Activated naive CD8-positive, alpha-beta T cell treated with anti-CD3 and anti-CD28 coated beads, Interleukin-2, amount 10 ng/mL, durations not matched to agents 7 days and 5 days (primary cell): ENCODE measurements at regions not wholly inside any gene's neighbourhood (a gene's known extent, or its start where the extent isn't known, plus 50 kb on each side); places are given as distances from the start of the nearest gene placed in this dataset.
"Not testable (repeated sequence)": the region's sequence is repeated elsewhere in the genome, so short reads cannot be mapped to it uniquely, and the experiment has no call there.

Experiments
- ATAC-seq: fragments of 150-1000 bp; cut with Tn5 transposase; one replicate; pipeline ENCODE4 v1.10.0; 2021; ENCODE audit warnings: low read depth, moderate library complexity
- POLR2A ChIA-PET: fragments of 350-600 bp; sonication (Branson Sonifier 250); formaldehyde crosslinking; loops from one replicate; lab custom pipeline; 2021; ENCODE audit warnings: antibody characterized with exemption; lab: Charles Lee
- DNase-seq: peaks from one replicate; pipeline ENCODE4 v3.0.0; 2021
- H3K27ac Mint-ChIP-seq: one replicate; pipeline ENCODE4 v1.8.0; 2022; ENCODE audit warnings: mild to moderate bottlenecking, mixed read lengths
- H3K27me3 Mint-ChIP-seq: one replicate; pipeline ENCODE4 v1.8.0; 2022; ENCODE audit warnings: mild to moderate bottlenecking, moderate library complexity, mixed read lengths
- H3K36me3 Mint-ChIP-seq: one replicate; pipeline ENCODE4 v1.8.0; 2021; ENCODE audit warnings: mild to moderate bottlenecking, mixed read lengths
- H3K4me1 Mint-ChIP-seq: one replicate; pipeline ENCODE4 v1.8.0; 2021; ENCODE audit warnings: mixed read lengths
- H3K4me3 Mint-ChIP-seq: one replicate; pipeline ENCODE4 v1.8.0; 2022; ENCODE audit warnings: mild to moderate bottlenecking, moderate library complexity, mixed read lengths
- H3K9me3 Mint-ChIP-seq: one replicate; pipeline ENCODE4 v1.8.0; 2021; ENCODE audit warnings: mixed read lengths

DNA sequence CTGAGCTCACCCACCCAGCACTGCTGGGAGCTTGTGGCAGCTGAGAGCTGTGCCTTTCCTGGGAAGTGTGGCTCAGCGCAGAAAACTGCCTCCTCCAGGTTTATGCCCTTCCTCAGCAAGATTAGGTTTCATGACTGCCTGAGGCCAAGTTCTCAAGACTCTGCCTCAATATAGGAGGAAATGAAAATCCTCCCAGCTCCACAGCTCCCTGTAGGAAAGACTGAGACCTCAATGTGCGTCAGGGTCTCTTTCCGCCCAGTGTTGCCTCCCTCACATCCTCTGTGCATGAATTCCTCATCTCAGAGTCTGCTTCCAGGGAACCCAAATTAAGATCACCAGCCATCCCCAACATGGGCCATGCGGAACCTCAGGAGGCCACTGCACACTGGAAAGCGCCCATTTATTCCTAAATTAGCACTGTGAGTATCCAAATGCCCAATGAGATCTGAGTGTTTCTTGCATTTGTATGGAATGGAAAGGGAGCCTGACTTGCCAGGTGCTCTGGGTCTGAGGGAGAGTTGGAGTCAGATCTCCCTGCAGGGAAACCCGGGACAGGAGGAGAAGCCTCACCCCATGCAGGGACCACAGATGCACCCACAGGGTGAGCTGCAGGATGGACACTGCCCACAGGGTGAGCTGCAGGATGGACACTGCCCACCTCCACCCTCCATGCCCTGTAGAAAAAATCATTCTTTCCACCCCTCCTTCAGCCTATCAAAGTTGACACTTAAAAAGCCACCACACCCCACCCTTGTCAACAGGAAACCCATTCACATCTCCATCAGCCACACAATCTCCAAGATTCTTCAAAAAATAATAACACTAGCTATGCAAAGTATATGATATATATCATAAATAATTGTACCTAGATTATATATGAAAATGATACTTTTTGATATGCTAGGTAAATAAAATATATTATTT is 97.4 kb upstream of the IGLL5 start:
- H3K9me3 Mint-ChIP-seq: no peaks in the 10 kb centered on the region
- peaks cover 1% of the 10 kb centered on the region for H3K4me1 Mint-ChIP-seq
- POLR2A ChIA-PET: no interaction called here
- no peak overlapping the region for H3K4me3 Mint-ChIP-seq
- no peaks in the 10 kb centered on the region for H3K36me3 Mint-ChIP-seq
- no peak overlapping the region for H3K27ac Mint-ChIP-seq
- H3K27me3 Mint-ChIP-seq: peaks cover 4% of the 10 kb centered on the region
- DNase-seq (no peak), ATAC-seq (no peak)

DNA sequence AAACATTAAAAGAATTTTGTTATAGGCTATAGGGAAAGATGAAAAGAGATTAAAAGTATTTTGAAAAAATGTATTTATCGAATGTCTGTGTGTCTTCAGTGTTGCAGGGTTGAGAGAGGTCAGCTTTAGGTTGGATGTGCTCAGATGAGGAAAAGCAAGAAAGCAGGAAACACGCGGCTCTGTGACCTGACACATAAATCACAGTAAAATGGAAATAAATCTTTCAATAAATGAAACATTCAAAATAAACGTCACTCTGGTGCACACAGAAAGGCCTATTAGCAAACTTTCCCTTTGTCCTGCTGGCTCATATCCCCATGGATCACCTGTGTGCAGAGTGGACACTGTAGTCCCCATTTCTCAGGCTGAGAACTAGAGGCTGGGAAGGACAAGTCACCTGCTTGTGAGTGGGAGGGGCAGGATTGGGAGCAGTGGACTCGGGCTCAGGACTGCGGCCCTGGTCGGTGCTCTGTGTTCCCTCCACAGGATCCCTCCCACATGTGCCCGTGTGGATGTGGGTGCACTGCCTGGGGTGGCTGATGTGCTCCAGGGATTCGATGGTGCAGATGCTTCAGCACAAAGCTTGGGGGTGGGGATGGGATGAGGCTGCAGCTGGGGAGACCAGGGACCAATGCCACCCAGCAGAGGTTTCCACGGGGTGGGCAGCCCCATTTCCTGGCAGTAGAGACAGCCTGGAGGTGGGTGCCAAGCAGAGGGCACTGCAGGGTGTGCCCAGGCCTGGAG is 96.0 kb upstream of the IGLL5 start:
- Mint-ChIP-seq H3K27me3 (peaks cover 4% of the 10 kb centered on the region), H3K9me3 (no peaks in the 10 kb centered on the region), H3K4me3 (no peak overlapping the region), H3K27ac (no peak overlapping the region), H3K36me3 (no peaks in the 10 kb centered on the region), H3K4me1 (peaks cover 1% of the 10 kb centered on the region)
- POLR2A ChIA-PET: no interaction called here
- no peak for DNase-seq
- no peak for ATAC-seq

DNA sequence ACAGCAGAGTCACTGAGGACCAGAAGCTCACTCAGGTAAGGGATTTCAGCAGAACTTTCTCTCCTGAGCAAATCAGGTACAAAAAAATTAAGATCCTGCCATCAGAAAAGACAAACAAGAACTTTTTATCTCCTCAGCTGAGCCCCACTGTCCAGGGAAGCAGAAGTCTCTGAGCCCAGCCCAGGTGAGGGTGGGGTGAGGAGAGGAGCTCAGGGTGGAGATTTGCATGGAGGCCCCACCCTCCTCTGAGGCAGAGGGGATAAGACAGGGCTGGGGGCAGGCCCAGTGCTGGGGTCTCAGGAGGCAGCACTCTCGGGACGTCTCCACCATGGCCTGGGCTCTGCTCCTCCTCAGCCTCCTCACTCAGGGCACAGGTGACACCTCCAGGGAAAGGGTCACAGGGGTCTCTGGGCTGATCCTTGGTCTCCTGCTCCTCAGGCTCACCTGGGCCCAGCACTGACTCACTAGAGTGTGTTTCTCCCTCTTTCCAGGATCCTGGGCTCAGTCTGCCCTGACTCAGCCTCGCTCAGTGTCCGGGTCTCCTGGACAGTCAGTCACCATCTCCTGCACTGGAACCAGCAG is 95.3 kb upstream of the IGLL5 start:
- H3K4me3 Mint-ChIP-seq, H3K4me1 Mint-ChIP-seq, H3K9me3 Mint-ChIP-seq, POLR2A ChIA-PET, DNase-seq, H3K27ac Mint-ChIP-seq, ATAC-seq, H3K27me3 Mint-ChIP-seq, H3K36me3 Mint-ChIP-seq: not testable (repeated sequence)

DNA sequence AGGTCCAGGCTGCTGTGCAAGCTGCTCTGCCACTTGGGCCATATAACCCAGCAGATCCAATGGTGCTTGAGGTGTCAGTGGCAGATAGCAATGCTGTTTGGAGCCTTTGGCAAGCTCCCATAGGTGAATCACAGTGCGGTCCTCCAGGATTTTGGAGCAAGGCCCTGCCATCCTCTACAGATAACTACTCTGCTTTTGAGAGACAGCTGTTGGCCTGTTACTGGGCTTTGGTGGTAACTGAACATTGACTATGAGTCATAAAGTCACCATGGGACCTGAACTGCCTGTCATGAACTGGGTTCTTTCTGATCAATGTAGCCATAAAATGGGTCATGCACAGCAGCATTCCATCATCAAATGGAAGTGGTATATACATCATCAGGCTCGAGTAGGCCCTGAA is 92.0 kb upstream of the IGLL5 start:
- DNase-seq, H3K9me3 Mint-ChIP-seq, H3K4me1 Mint-ChIP-seq, H3K4me3 Mint-ChIP-seq, POLR2A ChIA-PET, H3K27me3 Mint-ChIP-seq, H3K27ac Mint-ChIP-seq, ATAC-seq, H3K36me3 Mint-ChIP-seq: not testable (repeated sequence)

DNA sequence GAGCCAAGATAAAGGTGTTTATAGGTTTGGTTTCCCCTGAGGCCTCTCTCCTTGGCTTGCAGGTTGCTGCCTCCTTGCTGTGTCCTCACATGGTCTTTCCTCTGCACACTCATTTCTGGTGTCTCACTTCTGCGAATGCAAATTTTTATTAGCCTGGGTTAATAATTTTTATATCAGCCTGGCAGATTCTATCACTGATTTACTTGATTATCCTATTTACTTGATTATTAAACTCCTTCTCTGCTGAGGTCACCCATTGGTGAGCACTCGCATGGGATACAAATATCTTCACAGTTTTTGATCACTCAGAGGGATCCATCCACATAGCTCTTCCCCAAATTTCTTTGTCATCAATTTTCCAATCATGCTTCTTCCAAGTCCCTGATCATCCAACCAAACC is 90.9 kb upstream of the IGLL5 start:
- Mint-ChIP-seq H3K36me3 (no peaks in the 10 kb centered on the region), H3K4me1 (no peaks in the 10 kb centered on the region), H3K27ac (no peak overlapping the region), H3K9me3 (no peaks in the 10 kb centered on the region), H3K4me3 (no peak overlapping the region), H3K27me3 (peaks cover 14% of the 10 kb centered on the region)
- DNase-seq: no peak
- POLR2A ChIA-PET: no interaction called here
- no peak for ATAC-seq

DNA sequence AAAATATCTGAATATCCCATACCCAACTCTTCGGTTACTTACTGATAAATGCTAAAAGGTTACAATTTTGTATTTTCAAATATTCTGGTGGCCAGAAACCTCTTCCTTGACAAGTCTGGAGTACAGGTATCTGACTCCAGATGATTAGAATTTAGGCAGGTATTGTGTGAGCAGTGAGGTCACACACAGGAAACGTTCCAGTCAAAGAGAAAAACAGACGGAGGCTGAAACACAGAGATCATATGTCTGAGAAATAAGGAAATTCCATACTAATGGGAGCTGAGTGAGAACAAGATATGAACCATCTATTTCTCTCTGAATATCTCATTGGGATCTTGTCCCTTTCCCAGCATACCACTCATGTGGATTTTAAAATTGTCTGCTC is 89.4 kb upstream of the IGLL5 start:
- POLR2A ChIA-PET: no interaction called here
- no peak overlapping the region for H3K27ac Mint-ChIP-seq
- ATAC-seq (no peak), DNase-seq (no peak)
- H3K4me1 Mint-ChIP-seq: no peaks in the 10 kb centered on the region
- H3K9me3 Mint-ChIP-seq: no peaks in the 10 kb centered on the region
- H3K4me3 Mint-ChIP-seq: no peak overlapping the region
- no peaks in the 10 kb centered on the region for H3K36me3 Mint-ChIP-seq
- peaks cover 16% of the 10 kb centered on the region for H3K27me3 Mint-ChIP-seq

DNA sequence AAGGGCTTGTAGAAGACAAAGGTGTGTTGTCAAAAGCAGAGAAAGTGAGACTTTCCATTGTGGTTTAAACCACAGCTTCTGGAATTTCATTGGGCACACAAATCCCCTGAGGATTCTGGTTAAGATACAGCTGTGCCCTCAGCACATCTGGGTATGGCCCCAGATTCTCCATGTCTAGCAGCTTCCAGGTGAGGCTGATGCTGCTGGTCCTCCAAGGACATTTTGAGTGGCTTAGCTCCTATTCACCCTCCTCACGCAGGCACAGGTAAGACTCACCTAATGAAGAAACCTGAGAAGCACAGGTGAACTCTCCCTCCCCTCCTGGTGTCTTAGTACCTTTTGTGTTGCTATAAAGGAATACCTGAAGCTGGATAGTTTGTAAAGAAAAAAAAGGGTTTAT is 88.9 kb upstream of the IGLL5 start:
- ATAC-seq (no peak), DNase-seq (no peak)
- H3K27ac Mint-ChIP-seq: no peak overlapping the region
- no peak overlapping the region for H3K4me3 Mint-ChIP-seq
- no peaks in the 10 kb centered on the region for H3K4me1 Mint-ChIP-seq
- no peaks in the 10 kb centered on the region for H3K36me3 Mint-ChIP-seq
- no peaks in the 10 kb centered on the region for H3K9me3 Mint-ChIP-seq
- peaks cover 16% of the 10 kb centered on the region for H3K27me3 Mint-ChIP-seq
- POLR2A ChIA-PET: no interaction called here

DNA sequence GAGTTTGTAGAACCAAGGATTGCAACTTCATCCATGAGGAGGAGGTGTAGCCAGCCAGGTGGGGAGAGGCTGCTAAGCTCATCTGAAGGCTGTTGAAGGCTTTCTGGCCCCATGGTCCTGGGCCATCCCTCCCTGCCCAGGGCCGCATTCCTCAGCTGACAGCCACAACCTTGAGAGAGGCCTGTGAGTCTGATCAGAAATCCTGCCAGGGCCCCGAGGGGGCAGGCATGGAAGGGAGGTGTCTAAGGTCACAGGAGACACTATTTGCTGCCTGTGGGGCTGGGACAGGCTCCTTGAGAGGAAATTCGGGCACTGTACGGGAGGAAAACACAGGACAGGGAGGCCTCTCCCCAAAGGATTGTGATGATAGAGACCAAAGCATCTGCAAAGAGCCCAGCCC is 88.1 kb upstream of the IGLL5 start:
- Mint-ChIP-seq H3K27ac (no peak overlapping the region), H3K4me1 (no peaks in the 10 kb centered on the region), H3K36me3 (no peaks in the 10 kb centered on the region), H3K4me3 (no peak overlapping the region), H3K27me3 (peaks cover 16% of the 10 kb centered on the region), H3K9me3 (no peaks in the 10 kb centered on the region)
- ATAC-seq (no peak), DNase-seq (no peak)
- POLR2A ChIA-PET: interaction anchor here (0.7 kb wide), 1 partner anchor 210 kb away, joined by 3 read pairs; no protein-coding TSS in a partner anchor

DNA sequence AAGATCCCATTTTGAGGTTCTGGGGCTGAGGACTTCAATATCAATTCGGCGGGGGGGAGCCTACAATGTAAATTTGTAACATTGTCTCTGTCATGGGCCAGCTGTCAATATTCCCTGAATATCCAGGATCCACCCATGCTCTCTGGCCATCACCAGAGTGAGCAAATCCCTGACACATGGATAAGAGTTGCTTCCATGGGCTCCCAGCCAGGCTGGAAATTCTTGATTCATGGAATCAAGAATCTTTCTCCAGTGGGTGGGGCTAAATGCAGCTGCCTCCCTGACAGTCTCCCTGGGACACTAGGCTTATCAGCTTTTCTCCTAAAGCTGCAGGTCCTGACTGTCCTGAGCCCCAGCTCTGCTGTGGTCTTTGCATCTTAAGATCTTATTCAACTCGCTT is 86.9 kb upstream of the IGLL5 start:
- Mint-ChIP-seq H3K4me1 (no peaks in the 10 kb centered on the region), H3K36me3 (no peaks in the 10 kb centered on the region), H3K27ac (no peak overlapping the region), H3K9me3 (no peaks in the 10 kb centered on the region), H3K4me3 (no peak overlapping the region), H3K27me3 (peaks cover 16% of the 10 kb centered on the region)
- DNase-seq: no peak
- no peak for ATAC-seq
- POLR2A ChIA-PET: no interaction called here

DNA sequence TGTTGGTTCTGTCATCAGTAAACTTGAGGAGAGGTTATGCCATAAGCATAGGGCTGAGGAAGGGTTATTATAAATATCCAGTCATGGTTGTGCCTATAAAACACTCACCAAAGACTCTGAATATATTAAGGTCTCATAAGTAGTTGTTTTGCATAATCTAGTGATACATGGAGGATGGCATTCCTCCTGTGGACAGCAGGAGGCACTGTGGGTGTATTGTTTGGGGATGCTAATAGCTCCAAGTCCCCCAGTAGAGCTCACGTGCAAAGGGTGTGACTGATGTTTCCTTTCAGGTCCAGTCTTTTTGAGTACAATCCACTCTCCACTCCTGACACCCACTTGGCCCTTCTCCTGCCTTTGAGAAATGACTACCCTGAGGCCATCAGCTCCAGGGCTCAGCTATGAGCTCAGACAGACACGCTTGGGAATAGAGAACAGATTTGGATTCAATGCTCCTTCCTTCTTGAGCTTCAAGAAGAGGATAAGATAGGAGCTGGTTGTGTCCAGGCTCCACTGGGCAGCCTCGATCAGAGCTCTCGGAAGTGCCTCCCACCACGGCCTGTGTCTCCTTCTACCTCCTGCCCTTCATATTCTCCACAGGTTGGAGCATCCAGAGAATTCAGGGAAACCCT is 85.2 kb upstream of the IGLL5 start:
- POLR2A ChIA-PET: no interaction called here
- Mint-ChIP-seq H3K4me3 (no peak overlapping the region), H3K4me1 (no peaks in the 10 kb centered on the region), H3K36me3 (no peaks in the 10 kb centered on the region), H3K9me3 (no peaks in the 10 kb centered on the region), H3K27ac (no peak overlapping the region), H3K27me3 (peaks cover 24% of the 10 kb centered on the region)
- ATAC-seq: no peak
- DNase-seq: no peak

DNA sequence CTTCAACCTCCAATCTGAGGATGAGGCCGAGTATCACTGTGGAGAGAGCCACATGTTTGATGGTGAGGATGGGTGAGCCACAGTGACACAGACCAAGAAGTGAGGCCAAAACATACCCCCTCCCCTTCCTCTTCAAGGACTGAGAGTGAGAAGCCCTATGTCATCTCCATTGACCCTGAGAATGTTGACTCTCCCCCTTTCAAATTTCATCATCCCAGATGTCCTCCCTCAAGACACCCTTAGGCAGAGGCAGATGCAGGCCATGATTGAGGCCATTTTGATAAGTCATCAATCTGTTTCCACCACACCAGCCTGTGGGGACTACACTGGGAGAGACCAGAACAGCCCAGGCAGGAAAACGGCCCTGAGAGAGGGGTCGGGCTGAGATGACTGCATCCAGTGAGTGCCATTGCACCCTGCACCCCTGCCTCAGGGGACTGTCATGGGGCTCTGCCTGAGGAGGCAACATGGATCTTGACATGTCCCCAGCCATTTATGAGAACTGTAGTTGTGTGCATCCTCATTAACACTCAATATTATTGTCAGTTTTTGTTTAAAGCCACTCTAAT is 84.2 kb upstream of the IGLL5 start:
- Mint-ChIP-seq H3K9me3 (no peaks in the 10 kb centered on the region), H3K36me3 (no peaks in the 10 kb centered on the region), H3K4me3 (no peak overlapping the region), H3K4me1 (no peaks in the 10 kb centered on the region), H3K27ac (no peak overlapping the region), H3K27me3 (peaks cover 28% of the 10 kb centered on the region)
- ATAC-seq (no peak), DNase-seq (no peak)
- POLR2A ChIA-PET: no interaction called here

DNA sequence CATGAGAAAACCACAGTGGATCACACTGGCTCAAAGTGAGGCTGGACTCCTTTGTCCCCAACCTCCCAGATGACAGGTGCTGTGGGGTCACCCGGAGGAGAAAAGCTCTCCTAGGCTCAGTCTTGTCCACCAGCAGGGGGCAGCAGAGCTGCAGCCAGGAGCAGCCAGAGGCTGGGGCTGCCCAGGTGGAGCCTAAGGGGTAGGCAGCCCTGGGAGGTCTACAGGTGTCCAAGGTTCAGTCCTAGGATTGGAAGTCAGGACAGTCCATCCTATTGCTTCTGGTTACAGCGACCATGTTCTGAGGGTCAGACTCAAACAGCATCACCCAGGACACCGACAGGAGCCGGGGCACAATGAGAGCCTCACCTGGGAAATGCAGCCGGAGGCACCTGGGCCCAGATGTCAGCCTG is 77.6 kb upstream of the IGLL5 start:
- DNase-seq (peak; percentile 82), ATAC-seq (peak; percentile 89)
- Mint-ChIP-seq H3K4me1 (peaks cover 3% of the 10 kb centered on the region), H3K9me3 (no peaks in the 10 kb centered on the region), H3K36me3 (no peaks in the 10 kb centered on the region), H3K4me3 (no peak overlapping the region), H3K27ac (no peak overlapping the region), H3K27me3 (peaks cover 29% of the 10 kb centered on the region)
- POLR2A ChIA-PET: interaction anchor here (0.8 to 1.2 kb wide), 2 partner anchors 67 to 74 kb away, joined by 5 to 6 read pairs; no protein-coding TSS in a partner anchor

DNA sequence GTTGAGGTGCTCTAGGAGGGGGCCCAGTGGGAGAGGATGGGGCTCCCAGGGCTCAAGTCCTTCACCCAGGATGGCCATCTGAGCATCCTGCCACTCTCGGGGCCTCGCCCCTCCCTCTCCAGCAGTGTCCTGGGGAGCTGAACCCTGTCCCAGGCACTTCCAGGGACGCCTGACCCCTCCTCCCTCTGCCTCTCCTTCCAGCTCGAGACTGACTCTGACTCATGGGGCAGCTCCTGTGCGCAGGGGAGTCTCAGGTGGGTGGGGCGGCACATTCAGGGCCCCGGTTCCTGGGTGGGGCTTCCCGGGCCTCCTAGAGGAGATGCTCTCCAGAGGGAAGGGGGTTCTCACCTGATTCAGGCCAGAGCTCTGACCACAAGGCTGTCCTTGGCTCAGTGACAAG is 77.1 kb upstream of the IGLL5 start:
- DNase-seq: no peak
- POLR2A ChIA-PET: interaction anchor here (0.6 to 1.2 kb wide), 3 partner anchors 53 to 74 kb away, joined by 4 to 6 read pairs (median 5); no protein-coding TSS in a partner anchor
- H3K27ac Mint-ChIP-seq: no peak overlapping the region

More for the DNA sequence above, 77.1 kb upstream of the IGLL5 start:
- peaks cover 6% of the 10 kb centered on the region for H3K4me1 Mint-ChIP-seq
- no peak overlapping the region for H3K4me3 Mint-ChIP-seq
- no peaks in the 10 kb centered on the region for H3K36me3 Mint-ChIP-seq
- H3K27me3 Mint-ChIP-seq: peaks cover 26% of the 10 kb centered on the region
- ATAC-seq: no peak
- H3K9me3 Mint-ChIP-seq: no peaks in the 10 kb centered on the region
